Stimulated activated CD4-positive, alpha-beta T cell treated with anti-CD3 and anti-CD28 coated beads, TNF-alpha, amount 100 ng/mL, for 1 hour (primary cell): ENCODE measurements at regions not wholly inside any gene's neighbourhood (a gene's known extent, or its start where the extent isn't known, plus 50 kb on each side); places are given as distances from the start of the nearest gene placed in this dataset.

Source experiments
- DNase-seq, 3 donors: peaks; one replicate each; pipeline ENCODE4 v3.0.0-alpha.2; 2020; ENCODE audit warnings: low read depth in 3 of 3, low spot score in 1 of 3

DNA sequence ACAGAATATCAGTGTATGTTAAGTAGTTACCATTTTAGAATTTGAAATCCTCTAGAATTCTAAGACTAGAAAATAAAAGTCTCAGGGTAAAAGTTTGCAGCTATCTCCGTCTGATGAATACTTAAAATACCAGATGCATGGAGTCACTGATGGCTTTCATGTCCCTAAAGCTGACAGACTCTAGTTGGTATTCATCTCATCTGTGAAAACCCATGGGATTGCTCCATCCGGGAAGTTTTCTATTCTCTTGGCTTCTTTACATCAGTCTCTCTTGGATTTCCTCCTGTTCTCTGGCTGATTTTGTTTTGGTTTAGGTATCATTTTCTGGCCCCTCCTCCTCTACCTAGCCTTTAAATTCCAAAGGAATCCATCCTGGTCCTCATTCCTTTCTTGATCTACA lies 465.6 kb upstream of the POU3F3 start:
- DNase-seq, result no peak

DNA sequence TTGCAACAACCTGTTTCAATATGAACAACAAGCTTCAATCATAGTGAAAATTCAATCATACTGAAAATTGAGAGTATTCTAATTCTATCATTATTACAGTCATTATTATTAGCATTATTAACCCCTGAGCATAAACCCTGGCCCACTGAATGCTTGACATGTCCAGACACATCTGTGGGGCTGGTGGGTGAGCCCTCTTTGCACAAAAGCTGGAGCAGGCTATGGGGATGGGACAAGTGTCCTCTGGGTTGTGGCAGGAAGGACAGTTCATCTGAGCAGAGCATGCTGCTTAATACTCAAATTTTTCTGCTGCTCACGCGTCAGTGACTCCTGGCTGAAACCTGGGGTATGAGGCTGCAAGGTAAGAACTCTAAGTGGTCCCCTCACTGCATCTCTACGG lies 451.1 kb upstream of the POU3F3 start:
- no peak for DNase-seq

DNA sequence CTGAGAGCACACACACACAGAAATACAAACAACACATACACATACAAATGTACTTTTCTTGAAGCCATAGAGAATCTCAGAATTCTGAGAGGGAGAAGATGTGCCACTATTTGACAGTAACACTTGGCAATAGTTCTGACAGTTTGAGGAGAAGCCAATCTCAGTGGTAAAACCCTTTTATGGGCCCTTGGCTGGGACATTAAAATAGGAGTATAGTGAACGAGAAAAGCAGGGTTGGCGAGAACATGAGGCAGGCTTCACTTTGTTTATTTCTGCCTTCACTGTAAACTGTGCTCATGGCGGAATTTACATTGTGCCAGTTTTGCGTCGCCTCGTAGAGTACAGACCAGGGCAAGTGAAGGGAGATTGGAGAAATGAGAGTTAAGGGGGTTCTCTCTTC lies 449.4 kb upstream of the POU3F3 start:
- DNase-seq, result no peak

DNA sequence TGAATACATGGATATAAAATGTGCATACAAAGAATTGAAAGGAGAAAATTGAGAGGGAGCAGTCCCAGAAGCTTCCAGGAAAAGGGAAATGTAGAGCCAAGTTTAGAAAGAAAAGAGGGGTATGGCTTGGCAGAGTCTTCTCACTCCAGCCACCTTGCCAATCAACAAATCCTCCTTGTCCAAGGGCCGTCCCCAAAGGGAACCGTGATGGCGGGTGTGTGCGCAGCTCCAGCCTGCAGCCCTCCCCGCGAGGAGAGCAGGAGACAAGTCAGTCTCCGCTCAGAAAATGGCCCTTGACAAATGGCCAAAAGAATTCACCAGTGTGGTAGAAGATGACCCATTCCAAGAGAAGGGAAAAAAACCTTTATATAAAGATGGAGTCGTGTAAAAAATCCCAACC lies 448.3 kb upstream of the POU3F3 start:
- DNase-seq, result no peak

GRCh38 chr2:104406261-104406726 lies 447.6 kb upstream of the POU3F3 start:
- no peak for DNase-seq

DNA sequence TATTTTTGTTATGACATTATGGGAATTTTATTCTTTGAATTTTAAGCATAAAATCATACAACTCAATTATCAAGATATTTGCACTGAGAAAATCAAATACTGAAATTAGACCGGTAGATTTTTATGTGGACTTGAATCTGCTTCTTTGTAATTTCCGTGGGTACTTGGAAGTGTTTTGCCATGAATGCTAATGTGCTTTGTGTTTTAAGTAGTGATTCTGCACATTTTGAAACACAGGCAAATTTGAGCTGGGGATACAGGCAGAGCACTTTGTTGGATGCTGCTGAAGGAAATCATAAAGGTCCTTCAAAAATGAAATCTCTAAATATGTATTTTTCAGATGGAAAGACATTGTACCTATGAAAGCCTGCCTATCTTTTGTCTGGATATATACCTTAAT lies 446.3 kb upstream of the POU3F3 start:
- DNase-seq, result no peak

DNA sequence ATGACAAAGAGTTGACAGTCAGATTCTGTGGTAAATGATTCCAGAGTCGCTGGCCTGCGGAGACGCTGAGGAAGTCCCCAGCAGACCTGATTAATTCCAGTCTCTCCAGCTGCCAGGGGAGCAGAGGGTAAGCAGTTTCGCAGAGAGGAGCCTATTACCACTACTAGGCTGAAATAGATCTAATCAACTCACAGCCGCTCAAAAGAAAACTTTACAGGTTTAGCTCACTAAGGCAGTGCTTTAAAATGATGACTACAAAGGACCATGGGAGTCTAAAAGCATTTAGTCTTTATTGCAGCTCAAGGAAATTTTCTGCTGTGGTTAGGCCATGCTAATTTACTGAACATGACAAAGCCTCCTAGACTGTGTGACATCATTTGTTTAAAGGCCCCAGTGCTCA lies 445.6 kb upstream of the POU3F3 start:
- DNase-seq, result no peak

DNA sequence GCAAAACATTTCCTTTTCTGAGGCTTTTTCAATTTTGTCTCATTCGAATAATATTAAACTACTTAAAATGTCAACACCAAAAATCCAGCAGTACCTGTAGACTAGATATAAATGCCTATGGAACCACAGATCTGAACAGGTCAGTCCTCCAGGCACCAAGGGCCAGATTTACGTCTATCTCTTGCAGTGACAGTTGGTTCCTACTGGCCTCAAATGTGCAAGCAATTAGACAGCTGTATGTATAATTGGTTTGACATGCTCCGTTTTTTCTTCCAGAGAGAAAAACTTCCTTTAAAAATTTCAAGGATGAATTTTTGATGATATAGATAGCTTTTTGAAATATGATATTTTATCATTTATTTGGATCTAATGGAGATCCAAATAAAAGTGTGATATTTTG lies 443.8 kb upstream of the POU3F3 start:
- DNase-seq, result no peak

GRCh38 chr2:104412384-104412783 lies 441.5 kb upstream of the POU3F3 start:
- no peak for DNase-seq

DNA sequence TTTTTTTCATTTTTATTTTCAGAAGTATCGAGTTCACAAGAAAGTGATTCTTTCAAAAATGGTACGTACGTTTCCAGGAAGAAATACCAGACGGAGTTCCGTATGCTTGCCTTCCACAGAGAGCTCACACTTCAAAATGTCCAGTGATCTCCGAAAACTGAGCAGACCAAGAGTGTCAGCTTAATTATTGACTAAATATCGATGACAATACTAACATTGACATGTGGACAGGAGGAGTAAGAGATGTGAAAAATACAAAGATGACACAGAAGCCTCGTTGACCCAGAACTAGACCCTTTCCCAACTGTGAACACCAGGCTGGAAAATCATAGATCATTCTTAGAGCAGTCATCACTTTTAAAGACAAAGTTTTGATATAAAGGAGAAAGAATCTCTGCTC lies 440.0 kb upstream of the POU3F3 start:
- no peak for DNase-seq

GRCh38 chr2:104415284-104415683 lies 438.6 kb upstream of the POU3F3 start:
- DNase-seq, result no peak

GRCh38 chr2:104416339-104417000 lies 437.4 kb upstream of the POU3F3 start:
- DNase-seq, result no peak

- DNase-seq, result no peak
Measured at GRCh38 chr2:104420420-104420819, 433.5 kb upstream of the POU3F3 start.

- no peak for DNase-seq
Measured at GRCh38 chr2:104420953-104421352, 433.0 kb upstream of the POU3F3 start.

DNA sequence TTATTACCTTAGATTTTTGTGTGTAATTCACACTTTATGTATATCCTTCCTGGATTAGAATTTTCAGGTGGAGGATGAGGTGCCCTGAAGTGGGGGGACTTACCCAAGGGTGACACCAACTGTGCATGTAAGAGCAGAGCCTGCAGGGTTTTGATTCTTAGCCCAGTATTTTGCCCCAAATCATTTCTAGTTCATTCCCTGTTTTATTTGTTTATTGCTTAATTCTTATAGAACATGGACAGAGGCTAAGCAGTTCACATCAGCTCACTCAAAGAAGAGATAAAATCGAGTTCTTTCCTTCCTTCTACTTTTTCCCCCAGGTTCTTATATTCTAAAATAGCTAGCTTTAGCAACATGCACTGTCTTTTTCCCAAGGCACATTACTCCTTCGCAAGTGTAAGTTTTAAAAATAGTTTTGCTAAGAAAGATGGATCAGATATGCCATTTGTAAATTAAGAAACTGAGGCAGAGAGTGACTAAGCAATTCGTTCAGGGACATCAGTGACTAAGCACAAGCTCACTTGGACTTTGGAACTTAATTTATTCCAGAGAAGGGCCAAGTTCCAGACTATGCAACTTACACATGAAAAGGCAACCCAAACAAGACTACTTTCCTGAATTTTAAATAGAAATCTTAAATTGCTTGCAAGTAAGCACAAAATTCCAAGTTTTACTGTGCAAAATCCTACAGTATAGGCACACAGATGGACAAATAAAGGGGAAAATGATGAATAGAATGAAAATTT lies 427.9 kb upstream of the POU3F3 start:
- DNase-seq, result no peak

DNA sequence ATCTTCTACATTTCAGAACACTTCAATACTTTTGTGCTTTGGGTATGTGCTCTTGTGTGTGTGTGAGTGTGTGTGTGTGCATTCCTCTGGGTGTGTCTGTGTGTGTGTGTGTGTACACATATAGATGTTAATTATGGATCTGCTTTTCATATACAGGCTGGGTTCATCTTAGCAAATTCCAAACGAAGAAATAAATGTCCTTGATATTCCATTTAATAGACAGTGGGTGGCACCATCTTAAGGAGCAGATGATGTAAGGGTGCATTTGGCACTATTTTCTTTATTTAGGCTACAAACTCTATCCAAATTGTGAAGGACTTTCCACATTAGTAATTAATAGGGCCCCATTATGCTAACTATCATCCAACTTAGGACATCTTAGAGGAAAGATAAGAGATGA lies 425.8 kb upstream of the POU3F3 start:
- DNase-seq, result no peak

DNA sequence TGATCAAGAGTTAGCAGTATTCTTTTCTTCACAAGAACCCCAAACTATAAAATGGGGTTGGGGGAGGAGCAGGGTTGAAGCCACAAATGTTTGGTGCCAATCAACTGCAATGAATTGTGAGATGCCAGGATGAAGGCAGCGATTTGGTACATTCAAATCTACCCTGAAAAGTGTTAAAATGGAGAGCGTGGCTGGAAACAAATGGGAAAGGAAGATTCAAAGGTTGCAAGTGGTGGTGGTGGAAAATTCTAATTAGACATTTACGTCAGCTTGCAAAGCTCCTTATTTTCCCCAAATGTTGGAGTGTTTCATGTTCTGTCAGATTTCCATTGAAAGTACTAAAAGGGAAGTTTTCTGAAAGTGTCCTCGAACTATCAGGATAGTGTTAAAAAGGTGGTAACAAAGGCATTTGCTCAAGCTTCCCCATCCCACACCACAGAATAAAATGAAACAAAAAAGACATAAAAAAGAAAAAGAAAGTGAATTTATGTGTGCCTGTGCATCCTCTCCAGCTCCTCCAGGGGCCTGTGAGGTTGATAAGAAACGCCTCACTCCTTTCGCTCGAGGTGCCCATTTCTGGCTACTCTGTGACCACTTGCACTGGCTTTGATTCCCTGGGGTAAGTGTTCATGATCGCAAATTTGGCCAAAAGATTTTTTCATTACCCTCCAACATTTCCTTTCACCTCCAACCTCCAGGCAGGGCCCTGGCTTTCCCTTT lies 424.1 kb upstream of the POU3F3 start:
- DNase-seq, result no peak

DNA sequence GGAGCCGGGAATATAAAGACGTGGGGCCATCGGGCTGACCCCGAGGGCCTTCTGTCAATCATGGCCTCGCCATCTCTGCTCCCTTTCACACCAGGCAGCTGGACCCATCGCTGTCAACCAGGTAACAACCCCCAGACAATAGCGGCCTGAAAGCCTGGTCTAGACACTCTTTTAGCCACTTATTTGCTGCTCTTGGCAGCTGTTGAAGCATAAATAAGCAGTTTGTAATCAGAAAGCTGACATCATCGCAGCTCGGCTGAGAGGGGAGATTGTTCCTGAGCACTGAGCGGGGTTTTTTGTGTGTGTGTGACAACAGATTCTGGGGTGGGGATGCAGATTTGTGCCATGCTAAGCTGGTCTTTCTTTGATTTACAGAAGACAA lies 423.6 kb upstream of the POU3F3 start:
- DNase-seq, result no peak

DNA sequence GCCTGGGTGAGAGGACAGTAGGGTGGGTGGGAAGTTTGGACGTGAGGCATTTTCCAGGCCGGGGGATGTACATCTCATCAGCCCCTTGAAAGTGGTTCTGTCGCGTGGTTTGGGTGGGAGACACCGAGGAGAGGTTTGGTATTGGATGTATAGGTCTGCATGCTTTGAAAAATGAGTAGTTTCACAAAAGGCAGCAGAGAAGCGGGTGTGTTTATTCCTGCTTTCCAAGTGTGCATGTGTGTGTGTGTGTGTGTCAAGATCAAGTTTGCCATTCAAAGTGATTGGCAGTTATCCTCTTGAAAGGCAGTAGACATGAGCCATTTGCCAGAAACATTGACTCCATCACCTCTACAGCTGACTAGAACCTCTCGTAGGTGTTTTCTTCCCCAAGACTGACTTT lies 423.1 kb upstream of the POU3F3 start:
- no peak for DNase-seq

DNA sequence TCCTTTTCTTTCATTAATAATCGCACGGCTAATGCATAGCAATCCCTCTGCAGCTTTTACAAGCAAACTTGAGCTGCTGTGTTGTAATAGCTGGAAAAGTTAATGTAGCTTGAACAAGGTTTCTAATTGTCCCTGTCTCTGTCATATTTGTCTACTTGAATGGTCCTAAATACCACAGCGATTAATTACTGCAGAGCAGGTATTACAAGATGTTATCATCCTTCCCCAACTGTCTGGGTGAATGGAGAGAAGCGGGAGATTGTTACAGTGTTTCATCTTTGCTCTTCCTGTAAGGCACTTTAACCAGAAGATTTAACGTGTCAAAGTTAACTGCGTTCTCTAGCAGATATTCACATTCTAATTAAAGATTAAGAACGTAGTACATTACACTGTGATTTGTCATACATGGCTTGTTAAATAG lies 422.2 kb upstream of the POU3F3 start:
- no peak for DNase-seq

- DNase-seq, result no peak
Measured at GRCh38 chr2:104432401-104432800, 421.5 kb upstream of the POU3F3 start.

GRCh38 chr2:104432991-104433390 lies 420.9 kb upstream of the POU3F3 start:
- no peak for DNase-seq
